Small intestine (tissue), 7 donors: ENCODE measurements at regions not wholly inside any gene's neighbourhood (a gene's known extent, or its start where the extent isn't known, plus 50 kb on each side); places are given as distances from the start of the nearest gene placed in this dataset.

Experiments
- DNase-seq, 2 donors: peaks; one replicate each; pipeline versions ENCODE4 v3.0.0 to v3.0.0-alpha.2; 2013
- FAIRE-seq: peaks from 2 replicates; lab custom pipeline; 2012; peaks lifted over from hg19 to GRCh38; lab: Jason Lieb, UNC
- H3K27ac ChIP-seq, 3 donors: one replicate each; pipeline ENCODE4 v1.5.1; 2013; ENCODE audit warnings: low read length in 2 of 3, mild to moderate bottlenecking in 2 of 3, control low read depth in 1 of 3, inconsistent platforms in 1 of 3, low read depth in 1 of 3, moderate library complexity in 1 of 3
- H3K27me3 ChIP-seq, 3 donors: one replicate each; pipeline ENCODE4 v1.6.1; 2013; ENCODE audit warnings: low read length in 3 of 3, inconsistent platforms in 1 of 3; ENCODE audit not compliant: control insufficient read depth in 3 of 3, insufficient read depth in 3 of 3
- H3K36me3 ChIP-seq, 3 donors: one replicate each; pipeline ENCODE4 v1.6.1; 2013; ENCODE audit warnings: low read length in 3 of 3, inconsistent platforms in 1 of 3, low read depth in 1 of 3, mild to moderate bottlenecking in 1 of 3, moderate library complexity in 1 of 3; ENCODE audit not compliant: control insufficient read depth in 3 of 3, insufficient read depth in 2 of 3
- H3K4me1 ChIP-seq, 3 donors: one replicate each; pipeline ENCODE4 v1.6.1; 2013; ENCODE audit warnings: low read length in 2 of 3, inconsistent platforms in 1 of 3, low read depth in 1 of 3, mild to moderate bottlenecking in 1 of 3, moderate library complexity in 1 of 3; ENCODE audit not compliant: control insufficient read depth in 3 of 3, insufficient read depth in 2 of 3
- H3K4me3 ChIP-seq, 3 donors: one replicate each; pipeline ENCODE4 v1.5.1; 2013; ENCODE audit warnings: low read length in 3 of 3, control low read depth in 1 of 3, inconsistent platforms in 1 of 3, low read depth in 1 of 3, mild to moderate bottlenecking in 1 of 3, moderate library complexity in 1 of 3
- H3K9me3 ChIP-seq, 2 donors: one replicate each; pipeline ENCODE4 v1.6.1; 2013; ENCODE audit warnings: low read depth in 1 of 2, low read length in 1 of 2; ENCODE audit not compliant: control insufficient read depth in 2 of 2, insufficient read depth in 1 of 2
- WGBS, 3 donors: extraction: QIAGEN DNeasy Blood & Tissue Kit; methylation state at CpG; one replicate each; pipeline ENCODE4 v1.1.7; 2013; 5-methylcytosine and 5-hydroxymethylcytosine counted together
- donor health status: healthy with polysubstance abuse.
- donor health status: control.
- donor health status: control.
- donor health status: Bipolar disorder and iron deficiency.
- donor health status: healthy.

GRCh38 chr7:46945328-46945727 is 636.6 kb downstream of the TNS3 start:
- no peak overlapping the region for H3K4me3 ChIP-seq
- no peaks in the 10 kb centered on the region for H3K36me3 ChIP-seq
- H3K27ac ChIP-seq: no peak overlapping the region
- FAIRE-seq (no peak), DNase-seq (no peak)
- H3K4me1 ChIP-seq: no peaks in the 10 kb centered on the region
- no peaks in the 10 kb centered on the region for H3K27me3 ChIP-seq
- no peaks in the 10 kb centered on the region for H3K9me3 ChIP-seq

DNA sequence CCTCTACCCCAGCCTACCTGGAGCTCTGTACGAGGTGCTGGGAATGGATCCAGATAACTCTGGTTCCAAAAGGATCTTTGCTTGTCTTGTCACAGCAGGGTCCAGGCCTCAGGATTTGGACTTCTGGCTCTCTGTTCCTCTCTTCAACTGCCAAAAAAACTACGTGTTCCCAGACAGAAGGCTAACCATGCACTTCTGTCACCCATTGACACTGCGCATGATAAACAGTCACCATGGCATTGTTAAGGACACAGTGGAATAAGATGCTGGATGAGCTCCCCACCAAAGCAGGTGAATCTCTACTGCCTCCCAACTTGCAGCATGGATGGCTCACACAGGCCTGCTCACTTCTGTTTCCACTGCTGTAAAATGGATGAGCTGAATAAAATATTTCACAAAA is 637.9 kb downstream of the TNS3 start:
- DNase-seq (no peak), FAIRE-seq (no peak)
- Histone ChIP-seq H3K27me3 (no peaks in the 10 kb centered on the region), H3K4me3 (no peak overlapping the region), H3K27ac (no peak overlapping the region), H3K36me3 (no peaks in the 10 kb centered on the region), H3K9me3 (no peaks in the 10 kb centered on the region), H3K4me1 (no peaks in the 10 kb centered on the region)
- 72 to 84% (median 79%) methylated on average over 3 of the region's 3 CpGs for WGBS, 3 donors

GRCh38 chr7:46942574-46942973 is 639.3 kb downstream of the TNS3 start:
- Histone ChIP-seq H3K4me1 (no peaks in the 10 kb centered on the region), H3K36me3 (no peaks in the 10 kb centered on the region), H3K4me3 (no peak overlapping the region), H3K27me3 (no peaks in the 10 kb centered on the region), H3K9me3 (no peaks in the 10 kb centered on the region), H3K27ac (no peak overlapping the region)
- WGBS, 3 donors: 87 to 90% (median 89%) methylated on average over 5 of the region's 5 CpGs
- no peak for DNase-seq
- no peak for FAIRE-seq

- Histone ChIP-seq H3K36me3 (no peaks in the 10 kb centered on the region), H3K27ac (no peak overlapping the region), H3K4me1 (no peaks in the 10 kb centered on the region), H3K27me3 (no peaks in the 10 kb centered on the region), H3K9me3 (no peaks in the 10 kb centered on the region), H3K4me3 (no peak overlapping the region)
- 69 to 81% (median 81%) methylated on average over 5 of the region's 5 CpGs for WGBS, 3 donors
- DNase-seq (no peak), FAIRE-seq (no peak)
Measured at GRCh38 chr7:46940178-46940577, 641.7 kb downstream of the TNS3 start.

GRCh38 chr7:46939558-46939957 is 642.4 kb downstream of the TNS3 start:
- Histone ChIP-seq H3K36me3 (no peaks in the 10 kb centered on the region), H3K9me3 (no peaks in the 10 kb centered on the region), H3K4me1 (no peaks in the 10 kb centered on the region), H3K4me3 (no peak overlapping the region), H3K27ac (no peak overlapping the region), H3K27me3 (no peaks in the 10 kb centered on the region)
- DNase-seq (no peak), FAIRE-seq (no peak)
- 76 to 77% (median 77%) methylated on average over 8 of the region's 8 CpGs for WGBS, 3 donors

DNA sequence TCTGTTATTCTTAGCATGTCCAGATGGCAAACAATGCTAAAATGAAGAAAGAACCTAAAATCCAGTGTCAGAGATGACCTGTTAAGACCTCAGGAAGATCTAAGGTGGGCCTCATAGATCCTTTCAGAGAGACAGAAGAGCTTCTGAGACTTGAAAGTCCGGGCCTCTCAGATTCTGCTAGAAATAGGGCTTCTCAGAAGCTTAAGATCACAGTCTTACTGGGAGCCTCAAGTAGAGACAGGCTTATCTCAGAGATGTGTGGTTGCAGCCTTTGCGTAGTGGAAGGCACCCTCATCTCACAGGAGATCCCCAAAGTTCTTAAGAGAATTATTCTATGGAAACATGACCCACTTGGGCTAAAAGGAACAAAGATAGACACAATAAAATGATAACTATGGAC is 642.8 kb downstream of the TNS3 start:
- no peak overlapping the region for H3K27ac ChIP-seq
- H3K4me1 ChIP-seq: no peaks in the 10 kb centered on the region
- no peaks in the 10 kb centered on the region for H3K27me3 ChIP-seq
- WGBS, 3 donors: 54 to 76% (median 70%) methylated on average over 2 of the region's 2 CpGs
- no peaks in the 10 kb centered on the region for H3K9me3 ChIP-seq
- no peak overlapping the region for H3K4me3 ChIP-seq
- no peaks in the 10 kb centered on the region for H3K36me3 ChIP-seq
- DNase-seq (no peak), FAIRE-seq (no peak)

DNA sequence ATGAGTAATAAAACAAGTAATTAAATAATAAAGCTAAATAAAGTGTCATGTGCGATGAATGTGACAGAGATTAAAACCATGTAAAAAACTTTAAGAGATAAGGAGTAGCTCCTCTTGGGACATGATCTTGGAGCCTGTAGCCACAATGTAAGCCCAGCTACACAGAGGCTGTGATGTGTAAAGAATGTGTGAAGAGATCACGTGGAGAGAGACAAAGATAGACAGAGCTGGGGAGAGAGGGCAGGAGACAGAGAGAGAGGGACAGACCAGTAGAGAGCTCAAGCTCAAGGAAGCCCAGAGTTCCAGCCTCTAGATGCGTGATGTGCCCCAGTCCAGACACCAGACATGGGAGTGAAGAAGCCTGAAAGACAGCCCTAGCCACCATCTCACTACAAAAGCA is 644.1 kb downstream of the TNS3 start:
- Histone ChIP-seq H3K9me3 (no peaks in the 10 kb centered on the region), H3K36me3 (no peaks in the 10 kb centered on the region), H3K27ac (no peak overlapping the region), H3K4me3 (no peak overlapping the region), H3K4me1 (peaks cover 0 to under 1% (median 0%) of the 10 kb centered on the region in 3 donors), H3K27me3 (no peaks in the 10 kb centered on the region)
- 70 to 83% (median 75%) methylated on average over 3 of the region's 3 CpGs for WGBS, 3 donors
- FAIRE-seq: no peak
- no peak for DNase-seq

DNA sequence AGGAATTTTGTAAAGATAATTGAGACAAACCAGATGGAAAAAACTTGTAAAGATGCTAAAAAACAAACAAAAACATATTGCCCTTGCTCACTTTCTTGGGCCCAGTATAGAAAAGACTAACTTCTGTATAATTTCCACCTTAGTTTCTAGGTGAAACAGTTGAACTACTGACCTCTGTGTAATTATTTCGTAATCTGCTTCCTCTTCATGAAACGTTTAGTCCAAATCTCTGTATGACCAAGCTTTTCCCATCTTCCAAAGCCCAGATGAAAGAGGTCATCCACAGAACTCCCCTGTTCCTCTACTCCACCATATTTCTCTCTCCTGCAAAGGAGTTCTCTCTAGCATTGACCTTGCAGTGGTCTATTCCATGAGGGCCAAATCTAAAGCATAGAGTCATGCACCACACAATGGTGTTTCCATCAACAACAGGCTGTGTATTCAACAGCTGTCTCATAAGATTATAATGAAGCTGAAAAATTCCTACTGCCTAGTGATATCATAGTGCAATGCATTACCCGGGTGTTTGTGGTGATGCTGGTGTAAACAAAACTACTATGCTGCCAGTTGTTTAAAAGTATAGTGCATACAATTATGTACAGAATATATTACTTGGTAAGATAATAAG is 647.6 kb downstream of the TNS3 start:
- H3K27me3 ChIP-seq: no peaks in the 10 kb centered on the region
- no peaks in the 10 kb centered on the region for H3K36me3 ChIP-seq
- 52 to 53% (median 53%) methylated on average over 3 of the region's 3 CpGs for WGBS, 3 donors
- DNase-seq (no peak), FAIRE-seq (no peak)
- no peak overlapping the region for H3K27ac ChIP-seq
- H3K9me3 ChIP-seq: no peaks in the 10 kb centered on the region
- H3K4me3 ChIP-seq: no peak overlapping the region
- peaks cover 0 to 2% (median 0%) of the 10 kb centered on the region in 3 donors for H3K4me1 ChIP-seq

- H3K4me1 ChIP-seq: peaks cover 0 to 2% (median 0%) of the 10 kb centered on the region in 3 donors
- H3K4me3 ChIP-seq: no peak overlapping the region
- no peak for FAIRE-seq
- no peaks in the 10 kb centered on the region for H3K36me3 ChIP-seq
- H3K27me3 ChIP-seq: no peaks in the 10 kb centered on the region
- H3K27ac ChIP-seq: no peak overlapping the region
- DNase-seq: no peak
- WGBS, 3 donors: 41 to 50% (median 48%) methylated on average over 4 of the region's 4 CpGs
- no peaks in the 10 kb centered on the region for H3K9me3 ChIP-seq
Measured at GRCh38 chr7:46933596-46933995, 648.3 kb downstream of the TNS3 start.
